Neural progenitor cell (in vitro differentiated cells): ENCODE measurements at regions not wholly inside any gene's neighbourhood (a gene's known extent, or its start where the extent isn't known, plus 50 kb on each side); places are given as distances from the start of the nearest gene placed in this dataset.

ENCODE experiments used
- DNase-seq: peaks from one replicate; pipeline ENCODE4 v3.0.0-alpha.2; 2016; ENCODE audit warnings: low spot score
- H2AFZ ChIP-seq: fragments of 200-600 bp; sonication (generic); replicated peaks from 2 replicates; pipeline ENCODE4 v1.6.1; 2016; ENCODE audit warnings: antibody characterized with exemption
- H3F3A ChIP-seq: fragments of 200-600 bp; sonication (generic); 2 replicates; pipeline ENCODE4 v1.6.1; 2016; ENCODE audit warnings: antibody characterized with exemption, low read depth
- H3K27ac ChIP-seq: fragments of 200-600 bp; sonication (generic); 2 replicates; pipeline ENCODE4 v1.5.1; 2016; ENCODE audit warnings: mild to moderate bottlenecking
- H3K27me3 ChIP-seq: fragments of 200-600 bp; sonication (generic); 2 replicates; pipeline ENCODE4 v1.6.1; 2016; ENCODE audit warnings: mild to moderate bottlenecking, moderate library complexity
- H3K36me3 ChIP-seq: fragments of 200-600 bp; sonication (generic); 2 replicates; pipeline ENCODE4 v1.5.1; 2016
- H3K4me1 ChIP-seq: fragments of 200-600 bp; sonication (generic); 2 replicates; pipeline ENCODE4 v1.6.1; 2016; ENCODE audit warnings: mixed run types
- H3K4me2 ChIP-seq: fragments of 200-600 bp; sonication (generic); 2 replicates; pipeline ENCODE4 v1.6.1; 2016
- H3K4me3 ChIP-seq: fragments of 200-600 bp; sonication (generic); 2 replicates; pipeline ENCODE4 v1.5.1; 2016
- H3K79me2 ChIP-seq: fragments of 200-600 bp; sonication (generic); 2 replicates; pipeline ENCODE4 v1.6.1; 2016; ENCODE audit warnings: low read depth
- H3K9ac ChIP-seq: fragments of 200-600 bp; sonication (generic); 2 replicates; pipeline ENCODE4 v1.6.1; 2016
- H3K9me3 ChIP-seq: fragments of 200-600 bp; sonication (generic); 2 replicates; pipeline ENCODE4 v1.5.1; 2016; ENCODE audit warnings: low read depth
- H4K20me1 ChIP-seq: fragments of 200-600 bp; sonication (generic); 2 replicates; pipeline ENCODE4 v1.6.1; 2016; ENCODE audit warnings: low read depth
- H3K27ac Mint-ChIP-seq: 3 replicates; pipeline ENCODE4 v1.8.0; 2021; ENCODE audit warnings: mixed read lengths
- H3K27me3 Mint-ChIP-seq: 2 replicates; pipeline ENCODE4 v1.8.0; 2022; ENCODE audit warnings: low read depth, mild to moderate bottlenecking, inconsistent platforms, moderate library complexity, mixed read lengths; ENCODE audit not compliant: insufficient read depth
- H3K36me3 Mint-ChIP-seq: 3 replicates; pipeline ENCODE4 v1.8.0; 2021; ENCODE audit warnings: mixed read lengths
- H3K4me1 Mint-ChIP-seq: 3 replicates; pipeline ENCODE4 v1.8.0; 2021; ENCODE audit warnings: mixed read lengths
- H3K4me3 Mint-ChIP-seq: 3 replicates; pipeline ENCODE4 v1.8.0; 2021; ENCODE audit warnings: mild to moderate bottlenecking, moderate library complexity, mixed read lengths
- H3K9me3 Mint-ChIP-seq: 3 replicates; pipeline ENCODE4 v1.8.0; 2020; ENCODE audit warnings: mixed read lengths
- EZH2 ChIP-seq: fragments of 200-600 bp; sonication (generic); IDR thresholded peaks from 2 replicates; pipeline ENCODE4 v1.6.1; 2017; ENCODE audit warnings: antibody characterized with exemption, mild to moderate bottlenecking, moderate library complexity
- EZH2phosphoT487 ChIP-seq: fragments of 200-600 bp; sonication (generic); IDR thresholded peaks from 2 replicates; pipeline ENCODE4 v1.6.1; 2017; ENCODE audit warnings: antibody characterized with exemption
- TF ChIP-seq, protein P1 (sequence below): fragments of 200-600 bp; sonication (generic); IDR thresholded peaks from 2 replicates; pipeline ENCODE4 v1.5.1; 2017; ENCODE audit warnings: antibody characterized with exemption, mild to moderate bottlenecking

GRCh38 chr14:43052897-43053296 lies 1446.2 kb downstream of the LRFN5 start:
- Histone ChIP-seq H4K20me1 (no peaks in the 10 kb centered on the region), H3K9me3 (no peaks in the 10 kb centered on the region), H3K27me3 (no peaks in the 10 kb centered on the region), H3K9ac (no peak overlapping the region), H3K4me3 (no peak overlapping the region), H3K27ac (no peak overlapping the region), H3F3A (no peaks in the 10 kb centered on the region), H2AFZ (no peak overlapping the region), H3K36me3 (no peaks in the 10 kb centered on the region), H3K4me2 (no peak overlapping the region), H3K4me1 (no peaks in the 10 kb centered on the region), H3K79me2 (no peaks in the 10 kb centered on the region)
- Mint-ChIP-seq H3K27ac (no peak overlapping the region), H3K9me3 (no peaks in the 10 kb centered on the region), H3K36me3 (no peaks in the 10 kb centered on the region), H3K4me1 (no peaks in the 10 kb centered on the region), H3K27me3 (no peaks in the 10 kb centered on the region), H3K4me3 (no peak overlapping the region)
- TF ChIP-seq EZH2phosphoT487 (no peak), EZH2 (no peak)
- DNase-seq = no peak

DNA sequence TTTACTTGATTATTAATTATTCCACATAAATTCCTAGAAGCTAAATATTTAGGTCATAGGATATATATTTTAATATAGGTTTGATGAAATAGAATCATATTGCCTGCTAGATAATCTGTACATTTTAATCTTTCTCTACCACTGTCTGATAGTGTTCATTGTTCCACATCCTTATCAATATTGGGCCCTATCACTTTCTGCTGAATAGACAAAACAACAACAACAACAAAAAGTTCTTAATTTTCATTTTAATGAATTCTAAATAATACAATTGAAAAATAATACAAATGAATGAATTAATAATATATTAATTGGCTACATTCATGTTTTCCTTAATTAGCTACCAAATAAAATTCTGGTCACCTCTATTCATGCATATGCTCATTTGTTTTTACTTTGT lies 1437.2 kb downstream of the LRFN5 start:
- no peak overlapping the region for H3K4me3 Mint-ChIP-seq
- no peak overlapping the region for H3K27ac Mint-ChIP-seq

DNA sequence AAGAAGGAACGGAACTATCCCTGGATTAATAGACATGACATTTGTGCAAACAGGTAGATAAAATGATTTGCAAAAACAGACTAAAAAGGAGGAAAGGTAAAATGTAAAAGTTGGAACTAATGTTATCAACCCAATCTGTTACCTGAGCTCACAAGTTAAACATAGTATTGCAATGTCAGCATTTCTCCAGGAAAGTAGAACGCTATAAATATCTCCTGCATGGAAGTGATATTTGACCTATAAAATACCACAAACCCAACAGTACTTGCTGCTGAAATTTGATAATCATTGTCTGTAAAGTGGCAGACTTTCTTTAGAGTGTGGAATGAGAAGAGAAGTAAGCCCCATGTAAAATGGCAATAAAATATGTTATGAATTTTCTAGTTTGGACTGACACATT lies 1435.7 kb downstream of the LRFN5 start:
- Histone ChIP-seq H3K9ac (no peak overlapping the region), H3K27me3 (no peaks in the 10 kb centered on the region), H3K9me3 (no peaks in the 10 kb centered on the region), H3K27ac (no peak overlapping the region), H3K4me1 (no peaks in the 10 kb centered on the region), H3K79me2 (no peaks in the 10 kb centered on the region), H3F3A (no peaks in the 10 kb centered on the region), H3K4me2 (no peak overlapping the region), H2AFZ (no peak overlapping the region), H4K20me1 (no peaks in the 10 kb centered on the region), H3K4me3 (no peak overlapping the region), H3K36me3 (no peaks in the 10 kb centered on the region)
- H3K4me3 Mint-ChIP-seq = no peak overlapping the region
- no peaks in the 10 kb centered on the region for H3K27me3 Mint-ChIP-seq
- no peak for DNase-seq
- H3K9me3 Mint-ChIP-seq = no peaks in the 10 kb centered on the region
- no peak overlapping the region for H3K27ac Mint-ChIP-seq
- no peak for TF ChIP-seq EZH2phosphoT487
- TF ChIP-seq, protein P1, sequence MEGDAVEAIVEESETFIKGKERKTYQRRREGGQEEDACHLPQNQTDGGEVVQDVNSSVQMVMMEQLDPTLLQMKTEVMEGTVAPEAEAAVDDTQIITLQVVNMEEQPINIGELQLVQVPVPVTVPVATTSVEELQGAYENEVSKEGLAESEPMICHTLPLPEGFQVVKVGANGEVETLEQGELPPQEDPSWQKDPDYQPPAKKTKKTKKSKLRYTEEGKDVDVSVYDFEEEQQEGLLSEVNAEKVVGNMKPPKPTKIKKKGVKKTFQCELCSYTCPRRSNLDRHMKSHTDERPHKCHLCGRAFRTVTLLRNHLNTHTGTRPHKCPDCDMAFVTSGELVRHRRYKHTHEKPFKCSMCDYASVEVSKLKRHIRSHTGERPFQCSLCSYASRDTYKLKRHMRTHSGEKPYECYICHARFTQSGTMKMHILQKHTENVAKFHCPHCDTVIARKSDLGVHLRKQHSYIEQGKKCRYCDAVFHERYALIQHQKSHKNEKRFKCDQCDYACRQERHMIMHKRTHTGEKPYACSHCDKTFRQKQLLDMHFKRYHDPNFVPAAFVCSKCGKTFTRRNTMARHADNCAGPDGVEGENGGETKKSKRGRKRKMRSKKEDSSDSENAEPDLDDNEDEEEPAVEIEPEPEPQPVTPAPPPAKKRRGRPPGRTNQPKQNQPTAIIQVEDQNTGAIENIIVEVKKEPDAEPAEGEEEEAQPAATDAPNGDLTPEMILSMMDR = no peak
- TF ChIP-seq EZH2 = no peak
- no peaks in the 10 kb centered on the region for H3K36me3 Mint-ChIP-seq
- no peaks in the 10 kb centered on the region for H3K4me1 Mint-ChIP-seq

More for the DNA sequence above, 1437.2 kb downstream of the LRFN5 start:
- Histone ChIP-seq H3K4me2 (no peak overlapping the region), H3K36me3 (no peaks in the 10 kb centered on the region), H3K79me2 (no peaks in the 10 kb centered on the region), H3K4me1 (no peaks in the 10 kb centered on the region), H3K9ac (no peak overlapping the region), H3K4me3 (no peak overlapping the region), H3K27me3 (no peaks in the 10 kb centered on the region), H4K20me1 (no peaks in the 10 kb centered on the region), H2AFZ (no peak overlapping the region), H3K9me3 (no peaks in the 10 kb centered on the region), H3F3A (no peaks in the 10 kb centered on the region), H3K27ac (no peak overlapping the region)
- H3K9me3 Mint-ChIP-seq = no peaks in the 10 kb centered on the region
- no peaks in the 10 kb centered on the region for H3K27me3 Mint-ChIP-seq
- H3K4me1 Mint-ChIP-seq = no peaks in the 10 kb centered on the region
- no peaks in the 10 kb centered on the region for H3K36me3 Mint-ChIP-seq
- TF ChIP-seq EZH2 (no peak), EZH2phosphoT487 (no peak)
- TF ChIP-seq, protein P1 = no peak
- no peak for DNase-seq

- Mint-ChIP-seq H3K4me3 (no peak overlapping the region), H3K9me3 (no peaks in the 10 kb centered on the region), H3K27ac (no peak overlapping the region), H3K36me3 (no peaks in the 10 kb centered on the region), H3K27me3 (no peaks in the 10 kb centered on the region), H3K4me1 (no peaks in the 10 kb centered on the region)
- no peaks in the 10 kb centered on the region for H3K79me2 ChIP-seq
- H3F3A ChIP-seq = no peaks in the 10 kb centered on the region
- H3K9me3 ChIP-seq = no peaks in the 10 kb centered on the region
- no peak for DNase-seq
- TF ChIP-seq, protein P1 = no peak
- TF ChIP-seq EZH2phosphoT487 = no peak
- TF ChIP-seq EZH2 = no peak
- no peaks in the 10 kb centered on the region for H3K4me1 ChIP-seq
- no peaks in the 10 kb centered on the region for H4K20me1 ChIP-seq
- no peaks in the 10 kb centered on the region for H3K27me3 ChIP-seq
- no peak overlapping the region for H3K27ac ChIP-seq
- H3K36me3 ChIP-seq = no peaks in the 10 kb centered on the region
- H3K4me3 ChIP-seq = no peak overlapping the region
- H2AFZ ChIP-seq = no peak overlapping the region
- H3K9ac ChIP-seq = no peak overlapping the region
- H3K4me2 ChIP-seq = no peak overlapping the region
Measured at GRCh38 chr14:43041976-43042375, 1435.3 kb downstream of the LRFN5 start.
